ENCODE measurements at regions not wholly inside any gene's neighbourhood (a gene's known extent, or its start where the extent isn't known, plus 50 kb on each side); places are given as distances from the start of the nearest gene placed in this dataset.

GRCh38 chr10:70974351-70974901, 86.1 kb upstream of the PCBD1 start (continued):
- TF ChIP-seq RBM14 (IDR thresholded peaks at IDR 0.05; ENCODE audit: borderline replicate concordance, insufficient read depth, low read depth, low read length) (no peak), FUS (optimal IDR thresholded peaks at IDR 0.05; ENCODE audit: low read depth, low read length) (no peak), SMAD4 (CRISPR knock-in tag; conservative IDR thresholded peaks at IDR 0.05) (no peak), SAP30 (IDR thresholded peaks at IDR 0.05; ENCODE audit: borderline replicate concordance, insufficient read depth, low read depth, low read length, poor library complexity, severe bottlenecking) (no peak), THAP7 (CRISPR knock-in tag; IDR thresholded peaks at IDR 0.05) (no peak), ATF3 (IDR thresholded peaks at IDR 0.05) (peak; percentile 90), ATF3 (CRISPR knock-in tag; conservative IDR thresholded peaks at IDR 0.05) (no peak), ZNF780A (CRISPR knock-in tag; IDR thresholded peaks at IDR 0.05) (no peak), PHF20 (IDR thresholded peaks at IDR 0.05; ENCODE audit: partially characterized antibody) (no peak), ARID4B (CRISPR knock-in tag; IDR thresholded peaks at IDR 0.05) (no peak), MAFK (IDR thresholded peaks at IDR 0.05; ENCODE audit: low read length) (0 out of 2 replicates have a peak, but pooled peaks have one; percentile 11), ID3 (CRISPR knock-in tag; IDR thresholded peaks at IDR 0.05) (no peak), ID3 (tag; IDR thresholded peaks at IDR 0.05) (no peak), CLOCK (CRISPR knock-in tag; IDR thresholded peaks at IDR 0.05; ENCODE audit: borderline replicate concordance) (no peak), TEAD2 (tag; IDR thresholded peaks at IDR 0.05) (no peak)
- TF ChIP-seq, protein P1, sequence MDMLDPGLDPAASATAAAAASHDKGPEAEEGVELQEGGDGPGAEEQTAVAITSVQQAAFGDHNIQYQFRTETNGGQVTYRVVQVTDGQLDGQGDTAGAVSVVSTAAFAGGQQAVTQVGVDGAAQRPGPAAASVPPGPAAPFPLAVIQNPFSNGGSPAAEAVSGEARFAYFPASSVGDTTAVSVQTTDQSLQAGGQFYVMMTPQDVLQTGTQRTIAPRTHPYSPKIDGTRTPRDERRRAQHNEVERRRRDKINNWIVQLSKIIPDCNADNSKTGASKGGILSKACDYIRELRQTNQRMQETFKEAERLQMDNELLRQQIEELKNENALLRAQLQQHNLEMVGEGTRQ (CRISPR knock-in tag; IDR thresholded peaks at IDR 0.05), result no peak

All from K562 (cell line).